Umbilical cord (tissue), 1 donor: ENCODE measurements at regions not wholly inside any gene's neighbourhood (a gene's known extent, or its start where the extent isn't known, plus 50 kb on each side); places are given as distances from the start of the nearest gene placed in this dataset.
A peak's percentile ranks its signal among the peaks of the same experiment; 100 is the strongest.
"Not testable (repeated sequence)": the region's sequence is repeated elsewhere in the genome, so short reads cannot be mapped to it uniquely, and the experiment has no call there.

Experiments
- DNase-seq: peaks from one replicate; pipeline ENCODE4 v3.0.0-alpha.2; 2015; ENCODE audit warnings: low spot score

- no peak for DNase-seq
These were observed 51.1 kb upstream of the NUDT6 start for GRCh38 chr4:122973465-122973864.

DNA sequence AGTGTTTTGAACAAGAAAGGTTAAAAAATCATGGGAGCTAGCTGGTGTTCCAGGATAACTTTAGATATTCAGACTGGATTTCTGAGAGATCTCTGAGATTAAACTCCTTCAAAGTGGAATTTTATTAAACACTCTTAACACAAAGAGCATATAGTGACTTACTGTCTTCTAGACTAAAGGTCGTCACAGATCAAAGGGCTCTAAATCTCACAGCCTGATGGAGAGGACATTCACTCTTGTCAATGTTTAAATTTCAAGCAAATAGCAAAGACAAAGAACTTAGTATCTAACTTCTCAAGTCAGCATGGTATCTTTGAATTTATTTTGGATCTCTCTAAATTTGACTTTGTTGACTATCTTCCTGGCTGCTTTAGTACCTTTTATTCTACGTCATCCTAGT is 53.7 kb upstream of the NUDT6 start:
- DNase-seq = no peak

GRCh38 chr4:122977103-122977502 is 54.7 kb upstream of the NUDT6 start:
- DNase-seq = no peak

DNA sequence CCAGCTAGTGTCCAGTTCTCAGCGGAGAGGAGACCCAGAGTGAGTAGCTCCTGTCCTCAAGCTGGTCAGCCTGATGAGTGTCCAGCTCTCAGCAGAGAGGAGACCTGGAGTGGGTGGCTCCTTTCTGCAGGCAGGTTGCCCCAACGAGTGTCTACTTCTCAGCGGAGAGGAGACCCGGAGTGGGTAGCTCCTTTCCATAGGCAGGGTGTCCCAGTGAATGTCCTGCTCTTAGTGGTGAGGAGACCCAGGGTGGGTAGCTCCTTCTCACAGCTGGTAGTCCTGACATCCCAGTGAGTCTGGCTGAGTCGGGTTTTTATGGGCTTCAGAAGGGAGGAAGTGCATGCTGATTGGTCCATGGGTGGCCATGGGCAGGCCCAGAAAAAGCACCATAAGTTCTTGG is 55.7 kb upstream of the NUDT6 start:
- no peak for DNase-seq

DNA sequence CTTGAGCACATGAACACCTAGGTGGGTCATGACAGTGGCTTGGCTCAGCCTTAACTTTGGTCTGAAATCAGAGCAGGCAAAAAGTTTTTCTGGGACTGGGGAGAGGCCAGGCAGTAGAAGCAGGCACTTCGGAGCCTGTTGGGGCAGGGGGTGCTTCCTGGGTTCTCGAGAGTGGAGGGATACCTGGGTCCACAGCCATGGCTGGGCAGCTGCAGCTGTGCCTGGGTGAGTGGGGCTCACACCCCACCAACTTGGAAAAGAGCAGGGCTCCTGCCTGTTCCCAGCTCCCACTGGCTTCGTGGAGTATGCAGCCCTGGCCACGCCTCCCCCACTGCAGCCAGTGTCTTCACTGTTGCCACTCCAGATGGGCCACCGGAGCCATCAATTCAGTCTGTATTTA is 56.4 kb upstream of the NUDT6 start:
- DNase-seq = no peak

DNA sequence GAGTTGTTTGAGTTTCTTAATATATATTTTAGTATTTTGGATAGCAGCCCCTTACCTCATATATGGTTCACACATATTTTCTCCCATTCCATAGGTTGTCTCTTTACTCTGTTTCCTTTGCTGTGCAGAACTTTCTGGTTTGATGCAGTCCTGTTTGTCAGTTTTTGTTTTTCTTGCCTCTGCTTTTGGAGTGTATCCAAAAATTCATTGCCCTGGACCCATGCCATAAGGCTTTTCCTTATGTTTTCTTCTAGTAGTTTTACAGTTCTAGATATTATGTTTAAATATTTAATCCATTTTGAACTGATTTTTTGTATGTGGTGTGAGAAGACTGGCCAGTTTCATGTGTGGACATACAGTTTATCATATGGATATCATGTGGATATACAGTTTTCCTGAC is 58.5 kb upstream of the NUDT6 start:
- no peak for DNase-seq

DNA sequence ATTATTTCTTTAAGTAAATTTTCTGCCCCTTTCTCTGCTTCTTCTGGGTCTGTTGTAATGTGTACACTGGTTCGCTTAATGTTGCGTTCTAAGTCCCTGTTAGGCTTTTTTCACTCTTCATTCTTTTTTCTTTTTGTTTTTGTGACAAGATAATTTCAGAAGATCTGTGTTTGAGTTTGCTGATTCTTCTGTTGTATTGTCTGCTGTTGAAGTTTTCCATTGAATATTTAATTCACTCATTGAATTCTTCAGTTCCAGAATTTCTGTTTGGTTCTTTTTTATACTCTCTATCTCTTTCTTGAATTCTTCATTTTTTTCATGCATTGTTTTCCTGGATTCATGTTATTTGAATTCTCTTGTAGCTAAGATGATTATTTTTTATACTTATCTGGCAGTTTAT is 66.3 kb upstream of the NUDT6 start:
- no peak for DNase-seq

- no peak for DNase-seq
These were observed 68.5 kb upstream of the NUDT6 start for GRCh38 chr4:122990891-122991290.

- DNase-seq = peak; percentile 50
These were observed 69.7 kb upstream of the NUDT6 start for GRCh38 chr4:122992057-122992456.

DNA sequence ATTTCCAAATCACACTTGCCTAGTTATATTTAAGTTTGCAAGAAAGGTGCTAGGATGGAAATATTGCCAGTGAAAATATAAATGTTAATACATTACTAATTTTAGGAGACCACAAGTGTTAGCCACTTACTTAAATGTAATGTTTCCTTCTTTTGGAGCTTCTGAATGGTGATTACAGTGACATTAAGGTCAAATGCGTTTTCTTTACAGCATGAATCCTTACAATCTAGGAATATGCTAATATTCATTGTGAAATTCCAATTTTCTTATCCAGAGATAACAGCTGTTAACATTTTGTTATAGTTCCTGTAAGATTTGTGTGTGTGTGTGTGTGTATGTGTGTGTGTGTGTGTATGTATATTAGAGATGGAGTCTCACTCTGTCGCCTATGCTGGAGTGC is 70.2 kb upstream of the NUDT6 start:
- no peak for DNase-seq

DNA sequence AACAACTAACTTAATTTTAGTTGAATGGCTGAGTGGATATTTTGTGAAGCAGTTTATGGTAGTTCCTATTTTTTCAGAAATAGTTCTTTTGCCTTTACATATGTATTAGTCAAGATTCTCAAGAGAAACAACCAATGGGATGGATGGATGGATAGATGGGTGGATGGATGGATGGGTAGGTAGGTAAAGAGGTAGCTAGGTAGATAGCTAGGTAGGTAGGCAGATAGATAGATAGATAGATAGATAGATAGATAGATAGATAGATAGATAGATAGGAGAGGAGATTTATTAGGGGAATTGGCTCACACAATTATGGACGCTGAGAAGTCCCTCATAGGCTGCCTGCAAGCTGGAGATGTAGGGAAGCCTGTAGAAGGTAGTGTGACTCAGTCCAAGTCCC is 74.0 kb upstream of the NUDT6 start:
- DNase-seq = no peak

GRCh38 chr4:122997463-122998101 is 75.2 kb upstream of the NUDT6 start:
- DNase-seq = no peak

DNA sequence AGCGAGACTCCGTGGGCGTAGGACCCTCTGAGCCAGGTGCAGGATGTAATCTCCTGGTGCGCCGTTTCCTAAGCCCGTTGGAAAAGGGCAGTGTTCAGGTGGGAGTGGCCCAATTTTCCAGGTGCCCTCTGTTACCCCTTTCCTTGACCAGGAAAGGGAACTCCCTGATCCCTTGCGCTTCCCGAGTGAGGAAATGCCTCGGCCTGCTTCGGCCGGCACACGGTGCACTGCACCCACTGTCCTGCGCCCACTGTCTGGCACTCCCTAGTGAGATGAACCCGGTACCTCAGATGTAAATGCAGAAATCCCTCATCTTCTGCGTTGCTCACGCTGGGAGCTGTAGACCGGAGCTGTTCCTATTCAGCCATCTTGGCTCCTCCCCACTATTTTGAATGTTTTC is 81.7 kb upstream of the NUDT6 start:
- DNase-seq = not testable (repeated sequence)

- DNase-seq = not testable (repeated sequence)
These were observed 82.7 kb upstream of the NUDT6 start for GRCh38 chr4:123005126-123005525.

DNA sequence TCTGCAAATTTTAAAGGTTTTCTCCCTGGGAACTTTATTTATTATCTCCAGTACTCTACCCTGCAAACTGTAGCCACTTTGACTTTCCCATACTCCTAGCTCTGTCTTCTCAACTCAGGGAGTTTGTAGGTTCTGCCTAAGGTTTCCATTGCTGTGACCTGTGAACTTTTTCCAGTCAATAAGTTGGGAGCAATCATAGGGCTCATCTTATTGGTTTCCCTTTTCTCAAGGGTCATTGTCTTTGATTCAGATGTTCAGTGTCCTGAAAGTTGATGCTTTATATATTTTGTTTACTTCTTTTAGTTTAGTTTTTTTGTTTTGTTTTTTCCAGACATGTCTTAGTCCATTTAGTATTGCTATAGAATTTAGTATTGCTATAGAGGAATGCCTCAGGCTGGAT is 85.3 kb upstream of the NUDT6 start:
- DNase-seq = no peak

- DNase-seq = not testable (repeated sequence)
These were observed 90.0 kb upstream of the NUDT6 start for GRCh38 chr4:123012416-123012815.

- no peak for DNase-seq
These were observed 91.6 kb upstream of the NUDT6 start for GRCh38 chr4:123014038-123014437.

GRCh38 chr4:123017078-123017477 is 94.7 kb upstream of the NUDT6 start:
- DNase-seq = no peak

GRCh38 chr4:123017636-123018395 is 95.4 kb upstream of the NUDT6 start:
- DNase-seq = no peak

GRCh38 chr4:123018396-123018775 is 96.0 kb upstream of the NUDT6 start:
- no peak for DNase-seq

DNA sequence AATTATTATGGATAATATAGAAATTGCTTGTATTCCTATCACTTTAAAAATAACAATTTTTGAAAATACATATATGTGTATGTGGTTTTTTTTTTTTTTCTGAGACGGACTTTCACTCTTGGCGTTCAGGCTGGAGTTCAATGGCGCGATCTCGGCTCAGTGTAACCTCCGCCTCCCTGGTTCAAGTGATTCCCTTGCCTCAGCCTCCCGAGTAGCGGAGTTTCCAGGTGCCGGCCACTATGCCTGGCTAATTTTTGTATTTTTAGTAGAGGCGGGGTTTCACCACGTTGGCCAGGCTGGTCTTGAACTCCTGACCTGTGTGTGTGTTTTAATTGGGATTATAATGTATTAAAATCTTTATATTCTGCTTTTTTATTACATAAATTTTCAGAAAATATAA is 97.9 kb upstream of the NUDT6 start:
- DNase-seq = no peak

DNA sequence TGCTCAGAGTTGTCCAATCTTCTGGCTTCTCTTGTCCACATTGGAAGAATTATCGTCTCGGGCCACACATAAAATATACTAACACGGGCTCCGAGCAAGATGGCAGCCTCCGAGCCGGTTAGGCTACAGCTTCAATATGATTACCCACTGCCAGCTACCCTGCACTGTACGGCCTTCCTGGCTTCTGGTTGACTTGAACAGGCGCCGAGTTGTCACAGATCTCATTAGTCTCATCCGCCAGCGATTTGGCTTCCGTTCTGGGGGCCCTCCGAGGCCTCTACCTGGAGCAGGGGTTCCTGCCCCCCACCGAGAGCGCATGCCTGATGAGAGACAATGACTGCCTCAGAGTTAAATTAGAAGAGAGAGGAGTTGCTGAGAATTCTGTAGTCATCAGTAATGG is 101.2 kb upstream of the NUDT6 start:
- DNase-seq = no peak

- DNase-seq = no peak
These were observed 102.3 kb upstream of the NUDT6 start for GRCh38 chr4:123024710-123025109.

DNA sequence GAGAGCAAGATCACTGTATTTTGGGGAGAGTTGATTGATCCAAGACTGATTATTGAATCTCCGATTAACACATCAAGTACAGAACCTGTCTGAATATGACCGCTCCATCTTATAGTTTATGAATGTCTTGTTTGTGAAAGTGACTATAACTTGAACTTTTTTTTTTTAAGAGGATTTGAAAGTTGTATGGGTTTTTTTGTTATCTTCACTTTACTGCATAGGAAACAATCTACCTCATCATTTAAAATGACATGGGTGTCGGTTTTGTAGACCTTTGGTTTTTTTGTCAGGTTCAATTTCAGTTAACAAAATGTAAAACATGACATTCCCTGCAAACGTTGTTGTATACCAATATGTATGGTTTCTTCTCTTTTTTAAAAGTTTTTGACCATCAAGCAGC is 103.0 kb upstream of the NUDT6 start:
- DNase-seq = no peak
